ENCODE measurements at regions not wholly inside any gene's neighbourhood (a gene's known extent, or its start where the extent isn't known, plus 50 kb on each side); places are given as distances from the start of the nearest gene placed in this dataset.

GRCh38 chr9:91474656-91475055, 51.0 kb upstream of the NFIL3 start:
- DNase-seq (ENCODE audit: low read depth in 1 of 2, low spot score in 2 of 2) = no peak
- Histone ChIP-seq H3K9ac (replicated peaks in 1 of 4; ENCODE audit: extremely low read depth in 1 of 4, low read depth in 3 of 4, low read length in 3 of 4) (no peak overlapping the region), H3K9me3 (ENCODE audit: insufficient read depth in 2 of 2, low read depth in 1 of 2, low read length in 1 of 2) (peaks cover 5 to 6% of the 10 kb centered on the region in 2 experiments; a peak in 3 of 4 replicates), H3K14ac (ENCODE audit: insufficient read length) (no peak overlapping the region), H3K18ac (ENCODE audit: extremely low read depth, low read length) (no peak overlapping the region), H2BK20ac (ENCODE audit: low read length) (no peak overlapping the region), H3K27ac (ENCODE audit: low read depth, low read length) (no peak overlapping the region), H2AK5ac (ENCODE audit: low read depth, low read length) (no peak overlapping the region), H3K79me2 (ENCODE audit: control insufficient read depth in 1 of 2, insufficient read depth in 2 of 2, low read length in 2 of 2) (no peaks in the 10 kb centered on the region), H3K4me2 (ENCODE audit: insufficient read depth in 1 of 2, low read depth in 2 of 2, low read length in 2 of 2) (no peak overlapping the region), H4K20me1 (replicated peaks in 1 of 2; ENCODE audit: control insufficient read depth in 1 of 2, insufficient read depth in 2 of 2, low read length in 2 of 2) (no peaks in the 10 kb centered on the region), H4K5ac (ENCODE audit: insufficient read length, low read depth, low read length) (no peak overlapping the region), H2BK15ac (ENCODE audit: low read length) (no peak overlapping the region), H3K79me1 (ENCODE audit: low read depth, low read length) (no peaks in the 10 kb centered on the region), H2BK120ac (replicated peaks; ENCODE audit: low read depth, low read length) (no peak overlapping the region), H2AFZ (ENCODE audit: low read length) (no peak overlapping the region), H3K23ac (ENCODE audit: insufficient read length) (no peak overlapping the region), H3K4ac (replicated peaks; ENCODE audit: insufficient read length, low read depth, low read length) (no peak overlapping the region), H3K4me3 (ENCODE audit: extremely low read depth in 1 of 4, insufficient read depth in 2 of 4, low read depth in 3 of 4, low read length in 4 of 4) (no peak overlapping the region), H3K56ac (replicated peaks; ENCODE audit: insufficient read length, low read depth, low read length) (no peak overlapping the region), H2BK5ac (ENCODE audit: low read depth, low read length) (no peak overlapping the region), H2BK12ac (ENCODE audit: low read depth, low read length) (no peak overlapping the region), H3K27me3 (replicated peaks in 1 of 4; ENCODE audit: control insufficient read depth in 3 of 4, extremely low read depth in 1 of 4, insufficient read depth in 3 of 4, low read length in 3 of 4) (no peaks in the 10 kb centered on the region), H4K91ac (replicated peaks; ENCODE audit: insufficient read length, low read length) (no peak overlapping the region), H3K4me1 (replicated peaks in 1 of 4; ENCODE audit: control insufficient read depth in 3 of 4, insufficient read depth in 4 of 4, low read length in 3 of 4) (no peaks in the 10 kb centered on the region), H3K36me3 (ENCODE audit: control insufficient read depth in 2 of 4, insufficient read depth in 4 of 4, low read length in 3 of 4) (no peaks in the 10 kb centered on the region), H4K8ac (ENCODE audit: extremely low read depth, insufficient read depth, low read length) (no peak overlapping the region), H3K23me2 (ENCODE audit: low read depth, low read length) (no peaks in the 10 kb centered on the region)
- WGBS, 2 experiments (ENCODE audit: extremely low coverage in 1 of 2, insufficient coverage in 1 of 2, insufficient read length in 1 of 2, insufficient replicate concordance in 2 of 2, low coverage in 1 of 2, low lambda C conversion rate in 2 of 2, missing lambda C conversion rate in 1 of 2) = 86% methylated on average over 1 of the region's 1 CpG; no CpG with 5 or more reads in 1 of the 2 experiments
- ChIA-PET POLR2A (ENCODE audit: partially characterized antibody) (no interaction called here), CTCF (ENCODE audit: partially characterized antibody) (no interaction called here)
- no peak for FAIRE-seq
- TF ChIP-seq RXRA (IDR thresholded peaks at IDR 0.05; ENCODE audit: insufficient read depth, low read depth, low read length) (no peak), CEBPB (IDR thresholded peaks at IDR 0.05; ENCODE audit: low read depth, low read length) (no peak), BACH1 (IDR thresholded peaks at IDR 0.05; ENCODE audit: low read length) (no peak), KDM5A (IDR thresholded peaks at IDR 0.05; ENCODE audit: low read length) (no peak), SAP30 (IDR thresholded peaks at IDR 0.05; ENCODE audit: insufficient read depth, insufficient replicate concordance, low read length) (no peak), E2F6 (IDR thresholded peaks at IDR 0.05) (no peak), JUN (IDR thresholded peaks at IDR 0.05; ENCODE audit: low read depth, low read length) (no peak), USF2 (IDR thresholded peaks at IDR 0.05; ENCODE audit: low read length) (no peak), CHD2 (IDR thresholded peaks at IDR 0.05; ENCODE audit: low read length) (no peak), SP1 (IDR thresholded peaks at IDR 0.05; ENCODE audit: low read depth, low read length) (no peak), CHD1 (IDR thresholded peaks at IDR 0.05; ENCODE audit: low read depth, low read length) (no peak), SIX5 (IDR thresholded peaks at IDR 0.05; ENCODE audit: low read depth, low read length) (no peak), TAF7 (optimal IDR thresholded peaks at IDR 0.05; ENCODE audit: borderline replicate concordance, low read depth, low read length) (no peak), CTBP2 (IDR thresholded peaks at IDR 0.05; ENCODE audit: borderline replicate concordance, insufficient read depth, insufficient read length, low read length) (no peak)

Data from H1 (cell line).